K562 (cell line): ENCODE measurements at regions not wholly inside any gene's neighbourhood (a gene's known extent, or its start where the extent isn't known, plus 50 kb on each side); places are given as distances from the start of the nearest gene placed in this dataset.

Source experiments
- ATAC-seq: fragments of 200-7000 bp; cut with Tn5 transposase; 3 replicates; pipeline ENCODE4 v1.9.1; 2020; ENCODE audit warnings: moderate library complexity
- BruUV-seq: library from RNA; stranded (reverse); fragments of 400-500 nt; replicated peaks from 2 replicates; lab custom pipeline; 2021; lab: Mats Ljungman, UMichigan
- CTCF ChIA-PET: fragments of 300-600 bp; formaldehyde crosslinking; extraction: SDS; loops from one replicate; lab custom pipeline; 2021; ENCODE audit warnings: low intra/inter-chr PET ratio; lab: Yijun Ruan, JAX
- POLR2A ChIA-PET: fragments of 300-600, 350-650 bp; sonication (Branson Sonifier 250); formaldehyde crosslinking; extraction: SDS; loops from one replicate; lab custom pipeline; 2021; ENCODE audit warnings: antibody characterized with exemption, inconsistent platforms; lab: Yijun Ruan, JAX
- DNase-seq, 4 experiments: peaks; one replicate each; pipeline versions ENCODE4 v3.0.0 to v3.0.0-alpha.2; 2011 to 2018; ENCODE audit warnings: low spot score in 3 of 4, mixed read lengths in 3 of 4; ENCODE audit errors: extremely low read depth in 1 of 4
- FAIRE-seq: peaks from 2 replicates; lab custom pipeline; 2011; peaks lifted over from hg19 to GRCh38; lab: Jason Lieb, UNC
- H2AFZ ChIP-seq: 2 replicates; pipeline ENCODE4 v1.6.0; 2011; ENCODE audit warnings: low read depth, low read length, control low read depth, inconsistent platforms
- H3K27ac ChIP-seq: fragments of 200-600 bp; 3 replicates; pipeline ENCODE4 v1.8.0; 2011; ENCODE audit warnings: low read depth, mild to moderate bottlenecking, control low read depth, inconsistent platforms, low read length, moderate library complexity, mixed read lengths; ENCODE audit errors: extremely low read depth
- H3K27me3 ChIP-seq, 2 experiments: fragments of 300-600 bp in 1 of 2; 2 replicates in 1 of 2; 3 replicates in 1 of 2; pipeline versions ENCODE4 v1.6.0 to v1.8.0; 2011; ENCODE audit warnings: inconsistent platforms in 2 of 2, low read length in 2 of 2, mild to moderate bottlenecking in 1 of 2, mixed read lengths in 1 of 2, moderate library complexity in 1 of 2; ENCODE audit not compliant: control insufficient read depth in 2 of 2, insufficient read depth in 2 of 2
- H3K36me3 ChIP-seq: fragments of 300-600 bp; 3 replicates; pipeline ENCODE4 v1.8.0; 2011; ENCODE audit warnings: mild to moderate bottlenecking, low read length, inconsistent platforms; ENCODE audit not compliant: control insufficient read depth, insufficient read depth
- H3K4me1 ChIP-seq, 2 experiments: fragments of 200-600 bp in 1 of 2; replicated peaks in 1 of 2; 2 replicates in 1 of 2; 3 replicates in 1 of 2; pipeline versions ENCODE4 v1.5.1 to v1.8.0; 2011; ENCODE audit warnings: inconsistent platforms in 2 of 2, low read length in 2 of 2, mild to moderate bottlenecking in 1 of 2, mixed read lengths in 1 of 2, moderate library complexity in 1 of 2; ENCODE audit not compliant: control insufficient read depth in 2 of 2, insufficient read depth in 2 of 2
- H3K4me2 ChIP-seq: 2 replicates; pipeline ENCODE4 v1.6.1; 2011; ENCODE audit warnings: low read length, control low read depth, inconsistent platforms, mixed read lengths; ENCODE audit not compliant: insufficient read depth
- H3K4me3 ChIP-seq: fragments of 200-600 bp; sonication (generic), shearing (Covaris generic); 2 replicates; pipeline ENCODE4 v1.5.1; 2016; ENCODE audit warnings: control low read depth, inconsistent platforms
- H3K79me2 ChIP-seq: fragments of 200-600 bp; 3 replicates; pipeline ENCODE4 v1.8.0; 2011; ENCODE audit warnings: low read length, inconsistent platforms; ENCODE audit not compliant: control insufficient read depth, insufficient read depth
- H3K9ac ChIP-seq, 2 experiments: 2 replicates each; pipeline versions ENCODE4 v1.6.0 to v1.6.1; 2011; ENCODE audit warnings: low read depth in 2 of 2, low read length in 2 of 2, control low read depth in 1 of 2, inconsistent platforms in 1 of 2, mild to moderate bottlenecking in 1 of 2, mixed read lengths in 1 of 2; ENCODE audit not compliant: insufficient read depth in 1 of 2
- H3K9me1 ChIP-seq: one replicate; pipeline ENCODE4 v1.6.0; 2011; ENCODE audit warnings: inconsistent platforms, mild to moderate bottlenecking, low read length, moderate library complexity; ENCODE audit not compliant: control insufficient read depth, insufficient read depth
- H3K9me3 ChIP-seq: replicated peaks from 2 replicates; pipeline ENCODE4 v1.5.1; 2011; ENCODE audit warnings: low read depth, low read length, inconsistent platforms; ENCODE audit not compliant: control insufficient read depth, insufficient read depth
- H4K20me1 ChIP-seq: replicated peaks from 2 replicates; pipeline ENCODE4 v1.6.1; 2011; ENCODE audit warnings: low read length, inconsistent platforms, mixed read lengths; ENCODE audit not compliant: control insufficient read depth, insufficient read depth
- CEBPB ChIP-seq: fragments of 450-650 bp; IDR thresholded peaks from 2 replicates; pipeline ENCODE4 v1.6.1; 2016; ENCODE audit warnings: missing genetic modification characterization, missing compliant biosample characterization
- PCBP1 ChIP-seq: fragments of 200-400 bp; formaldehyde crosslinking; IDR thresholded peaks from 2 replicates; pipeline ENCODE4 v1.6.1; 2018; ENCODE audit warnings: mild to moderate bottlenecking, low read depth, low read length; ENCODE audit not compliant: poor library complexity, severe bottlenecking
- PML ChIP-seq: IDR thresholded peaks from 2 replicates; pipeline ENCODE4 v1.6.1; 2012; ENCODE audit warnings: low read length, inconsistent platforms
- SP1 ChIP-seq: sonication (generic); formaldehyde crosslinking; IDR thresholded peaks from 2 replicates; pipeline ENCODE4 v1.8.1; 2022; ENCODE audit warnings: mild to moderate bottlenecking, missing genetic modification reagents
- ZNF134 ChIP-seq: fragments of 250-450 bp; sonication (Bioruptor Pico); conservative IDR thresholded peaks from 2 replicates; pipeline ENCODE4 v1.4.0; 2020
- in situ Hi-C: fragments of 300-500 bp; cut with MboI; formaldehyde crosslinking; loops from 4 replicates; pipeline ENCODE4 v1.15.0; 2018; ENCODE audit warnings: inconsistent platforms, mixed read lengths
- intact Hi-C: fragments of 100-400 bp; cut with micrococcal nuclease; formaldehyde crosslinking; loops from 2 replicates; pipeline ENCODE4 v1.14.2; 2022

- TF ChIP-seq PML (peak; percentile 95), PCBP1 (no peak)
Observed at GRCh38 chr4:138671606-138672084, 343.9 kb upstream of the NOCT start (continued).

GRCh38 chr4:138671106-138671505 lies 344.5 kb upstream of the NOCT start:
- Histone ChIP-seq H3K27me3 (no peaks in the 10 kb centered on the region), H3K9me3 (no peaks in the 10 kb centered on the region), H3K9me1 (no peaks in the 10 kb centered on the region), H3K4me1 (peaks cover 20 to 39% of the 10 kb centered on the region in 2 experiments; a peak in 4 of 5 replicates), H3K27ac (peak overlapping the region; percentile 55; the same call in 2 of the 3 replicates), H3K9ac (peak overlapping the region in 1 of 2 experiments; percentile 30; a peak in 1 of 4 replicates), H3K79me2 (no peaks in the 10 kb centered on the region), H2AFZ (peak overlapping the region; percentile 67), H3K36me3 (no peaks in the 10 kb centered on the region), H3K4me2 (peak overlapping the region; percentile 68), H3K4me3 (no peak overlapping the region), H4K20me1 (no peaks in the 10 kb centered on the region)
- intact Hi-C loops, result loop anchor here (10.0 kb wide), 1 partner anchor 1546 kb away; no protein-coding TSS in a partner anchor
- in situ Hi-C loops, result loop anchor here (10.0 kb wide), 1 partner anchor 496 kb away; no protein-coding TSS in a partner anchor
- TF ChIP-seq CEBPB (tag), result 0 out of 2 replicates have a peak, but pooled peaks have one; percentile 28
- 0 out of 2 replicates have a peak, but pooled peaks have one; percentile 44 for TF ChIP-seq SP1 (CRISPR knock-in tag)
- TF ChIP-seq ZNF134 (CRISPR knock-in tag), result no peak
- POLR2A ChIA-PET, result interaction anchor here (0.6 to 1.3 kb wide), 4 partner anchors 24 to 435 kb away, joined by 3 read pairs; no protein-coding TSS in a partner anchor
- FAIRE-seq (no peak), ATAC-seq (peak; percentile 24), DNase-seq (no peak)
- CTCF ChIA-PET, result no interaction called here
- BruUV-seq, result no TSS peak
